GM19395 (cell line): ENCODE measurements at regions not wholly inside any gene's neighbourhood (a gene's known extent, or its start where the extent isn't known, plus 50 kb on each side); places are given as distances from the start of the nearest gene placed in this dataset.

Experiments
- ATAC-seq: cut with Tn5 transposase; IDR thresholded peaks from one replicate; pipeline ENCODE4 v1.9.1; 2021; ENCODE audit warnings: mild to moderate bottlenecking, moderate library complexity; ENCODE audit not compliant: unreplicated experiment

GRCh38 chr12:65517656-65518210, 239.2 kb downstream of the MSRB3 start:
- ATAC-seq = no peak

DNA sequence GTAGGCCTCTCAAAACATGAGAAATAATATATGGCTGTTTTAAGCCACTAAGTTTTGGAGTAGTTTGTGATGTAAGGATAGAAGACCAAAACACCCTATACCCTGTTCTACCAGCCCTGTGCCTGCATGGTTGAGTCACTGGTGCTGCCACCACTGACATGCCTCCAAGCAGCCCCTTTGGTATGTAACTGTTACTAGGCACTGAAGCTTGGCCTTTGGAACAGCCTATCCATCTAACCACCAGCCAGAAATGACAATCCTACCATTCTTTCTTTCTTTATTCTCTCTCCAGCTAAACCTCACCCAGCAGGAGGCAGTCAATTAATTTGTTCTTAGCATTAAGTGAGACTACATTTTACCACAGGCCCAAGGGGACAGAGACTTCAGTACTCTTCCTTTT, 240.3 kb downstream of the MSRB3 start:
- no peak for ATAC-seq

DNA sequence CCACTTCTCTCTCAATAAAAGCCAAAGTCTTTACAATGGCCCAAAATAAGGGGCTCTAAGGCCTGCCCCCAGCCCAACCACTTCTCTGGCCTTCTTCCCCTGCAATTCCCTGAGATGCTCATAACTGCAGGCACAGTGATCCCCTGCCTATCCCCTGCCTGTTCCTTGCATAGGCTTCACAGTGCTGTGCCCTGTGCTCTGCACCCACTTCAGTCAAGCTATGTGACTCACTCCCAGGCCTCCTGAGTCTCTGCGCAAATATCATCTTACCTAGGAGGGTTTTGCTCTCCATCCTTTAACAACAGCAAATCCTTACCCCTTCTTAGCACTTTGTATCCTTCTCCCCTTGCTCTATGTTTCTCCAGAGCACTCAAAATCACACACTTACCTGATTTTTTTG, 242.2 kb downstream of the MSRB3 start:
- no peak for ATAC-seq

GRCh38 chr12:65522956-65523860, 244.7 kb downstream of the MSRB3 start:
- no peak for ATAC-seq

GRCh38 chr12:65524666-65525065, 246.2 kb downstream of the MSRB3 start:
- ATAC-seq = no peak

GRCh38 chr12:65525491-65526141, 247.1 kb downstream of the MSRB3 start:
- no peak for ATAC-seq

DNA sequence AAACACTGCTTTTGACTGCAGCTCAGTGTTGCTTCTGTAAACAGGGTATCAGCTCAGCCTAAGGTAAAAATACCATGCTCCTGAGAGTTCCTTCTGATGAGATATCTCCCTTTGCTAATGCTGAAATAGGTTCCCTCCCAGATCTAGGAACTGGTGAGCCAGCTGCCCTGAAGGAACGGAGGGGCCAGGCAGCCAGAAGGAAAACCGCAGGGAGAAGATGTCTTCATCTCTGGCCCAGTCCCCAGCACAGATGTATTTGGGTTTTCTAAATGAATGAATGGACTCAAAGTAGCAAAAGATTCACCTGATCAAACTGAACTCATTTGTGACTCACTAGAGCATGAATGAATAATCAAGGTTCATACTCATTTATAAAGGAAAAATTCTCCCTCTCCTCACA, 247.8 kb downstream of the MSRB3 start:
- no peak for ATAC-seq

DNA sequence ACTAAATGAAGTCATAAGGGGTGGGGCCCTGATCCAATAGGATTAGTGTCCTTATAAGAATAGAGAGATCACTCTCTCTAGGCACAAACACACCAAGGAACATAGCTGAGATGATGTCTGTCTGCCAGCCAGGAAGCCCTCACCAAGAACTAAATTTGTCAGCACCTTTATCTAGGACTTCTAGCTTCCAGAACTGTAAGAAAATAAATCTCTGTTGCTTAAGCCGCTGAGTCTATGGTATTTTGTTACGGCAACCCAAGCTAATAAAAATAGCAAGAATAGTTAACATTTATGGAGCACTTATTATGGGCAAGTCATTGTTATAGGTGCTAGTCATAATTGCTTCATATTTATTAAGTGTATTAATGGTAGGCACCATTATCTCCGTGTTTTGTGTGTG, 249.6 kb downstream of the MSRB3 start:
- ATAC-seq = no peak

DNA sequence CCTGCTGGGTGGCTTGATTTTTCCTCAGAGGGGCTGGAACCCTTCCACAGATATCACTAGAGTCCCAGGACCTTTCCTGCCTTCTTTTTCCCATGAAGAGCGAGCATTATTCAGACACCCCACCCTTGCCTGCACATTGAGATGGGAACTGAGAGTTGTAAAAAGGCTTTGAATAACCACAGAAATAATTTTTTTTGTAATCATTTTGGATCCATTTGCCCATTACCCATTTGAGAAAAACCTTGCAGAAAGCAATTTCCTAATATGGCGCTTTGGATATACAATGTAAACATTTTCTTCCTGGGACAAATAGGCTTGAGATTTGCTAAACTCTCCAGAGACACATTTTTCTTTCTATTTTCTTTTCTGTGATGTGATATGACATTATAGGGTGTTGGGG, 250.6 kb downstream of the MSRB3 start:
- no peak for ATAC-seq

DNA sequence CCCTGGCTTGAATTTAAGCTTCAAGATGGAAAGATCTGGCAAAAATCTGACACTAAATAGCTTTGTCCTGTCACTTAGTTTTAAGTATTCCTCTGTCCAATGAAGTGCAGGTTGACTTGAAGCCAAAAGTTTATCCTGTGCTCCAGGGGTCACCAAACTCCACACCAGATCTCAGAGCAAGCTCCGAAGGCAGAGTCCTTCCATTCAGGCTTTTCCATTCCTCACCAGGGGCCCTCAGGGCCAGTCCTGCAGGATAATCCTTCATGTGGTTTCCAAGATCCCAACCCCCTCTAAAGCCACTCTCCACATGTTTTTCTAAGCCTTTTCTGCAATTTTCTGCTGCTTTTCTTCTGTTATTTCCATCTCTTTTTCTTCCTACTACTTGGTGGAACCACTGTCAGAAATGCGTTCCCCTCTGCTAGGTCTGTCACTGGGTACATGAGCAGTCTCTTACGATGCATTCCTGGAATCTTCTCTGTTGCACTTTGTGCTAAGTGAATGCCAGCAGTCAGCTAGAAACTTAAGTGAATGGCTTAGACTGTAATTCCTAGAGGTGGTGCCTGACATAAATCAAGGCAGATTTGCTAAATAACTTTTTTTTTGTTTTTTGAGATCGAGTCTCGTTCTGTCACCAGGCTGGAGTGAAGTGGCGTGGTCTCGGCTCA, 251.4 kb downstream of the MSRB3 start:
- ATAC-seq = no peak

DNA sequence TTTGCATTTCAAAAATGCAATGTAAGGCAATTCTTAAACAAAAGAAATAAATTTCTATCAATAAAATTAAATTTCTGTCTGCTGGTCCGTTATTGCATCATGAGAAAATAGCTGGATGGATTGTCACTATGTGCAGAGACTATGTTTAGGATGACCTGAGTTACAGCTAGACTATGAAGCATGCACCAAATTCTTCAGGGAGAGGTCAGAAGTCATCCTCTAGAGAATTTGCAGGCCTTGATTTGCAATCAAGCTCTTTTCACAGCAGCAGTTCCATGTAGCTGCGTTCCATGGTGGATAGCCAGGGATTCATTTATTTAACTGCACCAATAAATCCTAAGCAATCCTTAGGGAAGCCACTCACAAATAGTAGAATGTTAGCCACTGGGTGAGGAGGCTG, 253.7 kb downstream of the MSRB3 start:
- no peak for ATAC-seq

DNA sequence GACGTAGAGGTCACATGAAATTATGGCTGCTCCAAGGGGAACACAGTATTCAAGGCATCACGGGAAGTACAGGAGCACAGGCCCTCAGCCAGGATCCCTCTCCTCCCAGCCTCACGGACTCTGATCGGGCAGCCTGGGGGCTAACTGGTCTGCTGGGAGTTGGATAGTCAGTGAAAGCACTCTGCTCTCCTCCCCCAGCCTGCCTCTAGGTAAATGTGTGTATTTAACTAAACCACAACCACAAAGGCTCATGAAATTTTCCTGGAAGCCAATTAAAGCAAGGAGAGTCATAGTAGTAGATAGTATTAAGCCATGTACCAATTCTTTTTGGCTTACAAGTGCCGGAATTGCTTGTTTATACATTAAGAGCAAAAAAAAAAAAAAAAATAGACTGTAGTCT, 254.3 kb downstream of the MSRB3 start:
- ATAC-seq = no peak

DNA sequence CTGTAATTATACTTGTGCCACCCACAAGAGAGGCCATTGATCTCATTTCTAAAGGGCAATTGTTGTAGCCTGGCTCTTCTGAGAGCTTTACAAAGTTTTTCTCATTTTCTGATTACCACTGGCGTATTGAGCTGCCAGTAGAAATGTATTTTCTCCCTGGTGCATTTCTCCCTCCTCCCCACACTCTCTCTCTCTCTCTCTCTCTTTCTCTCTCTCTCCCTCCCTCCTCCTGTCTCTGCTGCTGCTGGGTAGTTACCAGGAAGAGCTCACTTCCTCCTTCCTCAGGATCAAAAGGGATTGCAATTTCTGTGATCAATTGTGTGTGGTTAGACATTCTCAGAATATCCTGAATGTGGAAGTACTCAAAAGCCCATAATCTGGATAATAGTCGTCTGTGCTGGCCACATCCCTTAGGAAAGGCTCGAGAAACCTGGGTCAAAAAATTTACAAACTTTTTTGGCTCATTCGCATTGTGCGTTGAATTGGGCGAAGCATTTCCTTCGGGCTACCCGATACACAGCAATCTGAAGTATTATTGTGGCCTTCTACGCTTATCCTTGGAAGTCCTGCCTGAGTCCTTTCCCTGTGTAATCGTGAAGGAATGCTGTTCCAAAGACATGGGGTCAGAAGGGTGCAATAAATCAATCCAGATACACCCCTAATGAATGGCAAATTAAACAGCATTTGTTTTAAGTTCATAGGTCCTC, 254.8 kb downstream of the MSRB3 start:
- ATAC-seq = no peak

DNA sequence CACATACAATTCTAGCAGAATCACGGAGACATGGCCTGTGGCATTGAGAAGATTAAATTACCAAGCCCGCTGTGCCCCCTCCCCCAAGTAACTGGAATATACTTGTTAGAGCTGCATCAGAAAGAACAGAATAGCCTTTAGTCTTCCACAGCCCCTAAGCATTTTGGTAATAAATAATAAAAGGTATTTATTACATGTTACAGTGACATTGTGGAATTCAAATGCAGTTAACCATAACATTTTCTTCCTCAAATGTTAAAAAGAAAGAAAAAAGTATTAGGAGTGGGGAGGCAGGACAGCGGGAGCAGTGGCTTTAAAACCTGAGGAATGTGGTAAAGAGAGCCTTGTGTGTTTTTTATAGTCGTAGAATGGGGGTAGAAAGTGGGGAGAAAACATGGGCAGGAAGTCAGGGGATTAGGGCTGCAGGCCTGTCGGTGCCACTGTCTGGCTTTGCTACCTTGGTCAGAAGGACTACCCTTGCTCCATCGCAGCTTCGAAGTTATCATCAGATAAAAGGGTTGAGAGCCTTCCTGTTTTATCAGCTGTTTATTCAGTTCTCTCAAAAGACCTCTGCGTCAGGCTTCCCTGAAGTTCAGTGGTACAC, 255.9 kb downstream of the MSRB3 start:
- ATAC-seq = no peak

GRCh38 chr12:65535946-65536345, 257.5 kb downstream of the MSRB3 start:
- ATAC-seq = no peak

DNA sequence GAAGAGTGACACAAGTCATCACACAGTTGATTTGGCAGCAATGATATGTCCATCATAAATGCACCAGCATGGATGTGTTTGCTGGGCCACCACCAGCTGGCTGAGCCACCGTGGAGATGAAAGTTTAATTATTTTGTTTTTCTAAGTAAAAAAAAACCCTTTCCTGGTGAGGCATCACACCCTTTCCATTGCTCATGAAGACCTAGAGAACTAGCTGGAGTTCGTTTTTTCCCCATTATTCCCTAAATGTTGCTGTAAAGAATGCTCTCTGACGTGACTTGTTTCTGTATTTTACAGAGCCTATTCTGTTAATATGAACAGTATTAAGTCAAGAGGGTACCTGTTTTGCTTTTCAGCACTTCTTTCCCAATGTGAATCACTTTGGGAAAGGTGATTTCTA, 257.9 kb downstream of the MSRB3 start:
- ATAC-seq = no peak

DNA sequence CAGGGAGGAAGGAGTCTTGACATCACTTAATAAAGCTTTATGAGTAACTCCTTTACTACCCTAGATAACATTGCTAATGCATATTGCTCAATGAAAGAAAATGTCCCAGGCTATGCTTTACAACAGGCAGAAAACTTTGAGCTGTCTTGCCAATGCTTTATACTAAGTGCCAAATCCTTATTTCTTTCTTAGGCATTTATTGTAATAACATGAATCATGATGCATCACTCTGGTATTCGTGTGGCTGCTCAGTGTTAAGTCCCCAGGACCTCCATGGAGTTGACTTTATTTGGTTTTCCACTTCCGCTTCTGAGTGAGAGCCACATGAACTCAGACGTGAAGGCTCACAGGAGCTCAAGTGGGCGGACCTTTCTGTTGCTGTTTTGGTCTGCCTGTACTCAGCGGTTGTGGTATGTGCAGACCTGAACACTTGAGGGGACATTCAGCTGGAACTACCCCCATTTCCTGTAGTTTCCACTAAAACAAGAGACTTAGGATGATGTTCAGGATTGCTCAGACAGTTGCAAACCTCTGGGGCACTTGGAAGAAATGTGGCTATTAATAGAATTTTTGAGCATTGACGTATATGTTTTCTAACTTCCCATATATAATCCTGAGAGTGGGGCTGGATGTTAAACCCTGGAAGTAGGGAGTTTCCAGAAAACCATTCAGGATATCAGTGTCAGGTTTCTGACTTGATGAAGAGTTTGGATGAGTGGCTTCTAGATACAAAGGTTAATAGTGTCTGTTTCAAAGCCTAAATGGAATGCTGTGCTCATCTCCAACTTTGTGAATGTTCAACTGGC, 258.6 kb downstream of the MSRB3 start:
- ATAC-seq = no peak

- no peak for ATAC-seq
Measured at GRCh38 chr12:65537978-65538377, 259.5 kb downstream of the MSRB3 start.

DNA sequence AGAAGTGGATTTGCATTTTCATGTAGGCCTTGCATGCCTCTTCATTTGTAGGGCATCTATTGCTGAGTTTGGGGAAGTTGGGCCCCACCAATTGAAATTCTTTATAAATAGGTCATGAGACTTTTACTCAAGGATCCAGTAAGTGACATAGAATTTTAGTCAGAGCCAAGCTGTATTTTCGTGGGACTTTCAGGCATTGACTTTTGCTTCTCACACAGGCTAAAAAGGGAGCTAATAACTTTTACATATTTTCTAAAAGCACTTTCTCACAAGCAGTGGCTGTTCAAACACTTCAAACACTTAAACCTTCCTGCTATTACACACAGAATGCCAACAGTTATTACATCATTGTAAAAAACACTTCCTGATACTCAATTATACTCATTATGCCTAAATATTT, 260.5 kb downstream of the MSRB3 start:
- no peak for ATAC-seq

GRCh38 chr12:65540140-65540539, 261.7 kb downstream of the MSRB3 start:
- ATAC-seq = no peak
